IMR-90 (cell line): ENCODE measurements at regions not wholly inside any gene's neighbourhood (a gene's known extent, or its start where the extent isn't known, plus 50 kb on each side); places are given as distances from the start of the nearest gene placed in this dataset.

Experiments used
- ATAC-seq: fragments of 200-7000 bp; cut with Tn5 transposase; 2 replicates; pipeline ENCODE4 v1.9.1; 2020; ENCODE audit warnings: low read depth, mild to moderate bottlenecking, moderate library complexity
- BruUV-seq: library from RNA; stranded (reverse); fragments of 400-500 nt; replicated peaks from 2 replicates; lab custom pipeline; 2021; lab: Mats Ljungman, UMichigan
- CTCF ChIA-PET: fragments of 300-600 bp; formaldehyde crosslinking; extraction: SDS; loops from one replicate; lab custom pipeline; 2021; ENCODE audit warnings: antibody characterized with exemption; lab: Yijun Ruan, JAX
- POLR2A ChIA-PET: fragments of 300-600 bp; sonication (Branson Sonifier 250); formaldehyde crosslinking; loops from one replicate; lab custom pipeline; 2022; ENCODE audit warnings: antibody characterized with exemption; ENCODE audit not compliant: unreplicated experiment; lab: Charles Lee
- DNase-seq: peaks from one replicate; pipeline ENCODE4 v3.0.0; 2013
- H2AFZ ChIP-seq: replicated peaks from 2 replicates; pipeline ENCODE3; 2013; ENCODE audit warnings: low read length, mild to moderate bottlenecking; ENCODE audit not compliant: poor library complexity
- H2AK5ac ChIP-seq: 2 replicates; pipeline ENCODE4 v1.6.1; 2013; ENCODE audit warnings: low read depth, low read length, inconsistent platforms
- H2AK9ac ChIP-seq: replicated peaks from 2 replicates; pipeline ENCODE3; 2013; ENCODE audit warnings: mild to moderate bottlenecking, low read depth, low read length, moderate library complexity; ENCODE audit not compliant: poor library complexity
- H2BK120ac ChIP-seq: 2 replicates; pipeline ENCODE4 v1.6.1; 2013; ENCODE audit warnings: low read depth, low read length, inconsistent platforms
- H2BK15ac ChIP-seq: 3 replicates; pipeline ENCODE4 v1.6.1; 2013; ENCODE audit warnings: low read depth, low read length, inconsistent platforms
- H2BK20ac ChIP-seq: 2 replicates; pipeline ENCODE4 v1.6.1; 2013; ENCODE audit warnings: low read depth, mild to moderate bottlenecking, inconsistent platforms, low read length, moderate library complexity
- H2BK5ac ChIP-seq: 2 replicates; pipeline ENCODE4 v1.6.1; 2013; ENCODE audit warnings: mild to moderate bottlenecking, low read depth, low read length, inconsistent platforms; ENCODE audit not compliant: poor library complexity, severe bottlenecking
- H3K14ac ChIP-seq: replicated peaks from 2 replicates; pipeline ENCODE4 v1.6.1; 2013; ENCODE audit warnings: low read depth, low read length, inconsistent platforms
- H3K18ac ChIP-seq: 2 replicates; pipeline ENCODE4 v1.6.1; 2013; ENCODE audit warnings: low read depth, low read length, control low read depth
- H3K23ac ChIP-seq: 2 replicates; pipeline ENCODE4 v1.6.1; 2013; ENCODE audit warnings: low read depth, low read length, inconsistent platforms
- H3K27ac ChIP-seq: 2 replicates; pipeline ENCODE4 v1.5.1; 2013; ENCODE audit warnings: mild to moderate bottlenecking, control low read depth, low read length; ENCODE audit not compliant: insufficient read depth
- H3K27me3 ChIP-seq: 2 replicates; pipeline ENCODE4 v1.6.1; 2013; ENCODE audit warnings: low read length; ENCODE audit not compliant: control insufficient read depth, insufficient read depth
- H3K36me3 ChIP-seq: 2 replicates; pipeline ENCODE4 v1.6.1; 2013; ENCODE audit warnings: low read length, mixed read lengths; ENCODE audit not compliant: control insufficient read depth, insufficient read depth
- H3K4ac ChIP-seq: 2 replicates; pipeline ENCODE4 v1.6.1; 2013; ENCODE audit warnings: low read depth, low read length, inconsistent platforms
- H3K4me1 ChIP-seq: 2 replicates; pipeline ENCODE4 v1.6.1; 2013; ENCODE audit warnings: low read length, mixed read lengths; ENCODE audit not compliant: control insufficient read depth, insufficient read depth
- H3K4me2 ChIP-seq: 2 replicates; pipeline ENCODE4 v1.6.1; 2013; ENCODE audit warnings: low read depth, mild to moderate bottlenecking, control low read depth, low read length, moderate library complexity
- H3K4me3 ChIP-seq: 2 replicates; pipeline ENCODE4 v1.5.1; 2013; ENCODE audit warnings: low read depth, mild to moderate bottlenecking, control low read depth, low read length, moderate library complexity; ENCODE audit not compliant: insufficient read depth
- H3K56ac ChIP-seq: 2 replicates; pipeline ENCODE4 v1.6.1; 2013; ENCODE audit warnings: low read length, inconsistent platforms; ENCODE audit not compliant: insufficient read depth; ENCODE audit errors: extremely low read depth
- H3K79me1 ChIP-seq, 2 experiments: 2 replicates each; pipeline ENCODE4 v1.6.1; 2013; ENCODE audit warnings: low read length in 2 of 2, inconsistent platforms in 1 of 2, low read depth in 1 of 2
- H3K9ac ChIP-seq: 2 replicates; pipeline ENCODE4 v1.6.1; 2013; ENCODE audit warnings: low read depth, low read length, control low read depth
- H3K9me1 ChIP-seq: 2 replicates; pipeline ENCODE4 v1.6.1; 2013; ENCODE audit warnings: low read length, inconsistent platforms; ENCODE audit not compliant: insufficient read depth
- H3K9me3 ChIP-seq: 2 replicates; pipeline ENCODE4 v1.6.1; 2013; ENCODE audit warnings: low read length; ENCODE audit not compliant: control insufficient read depth, insufficient read depth
- H4K20me1 ChIP-seq: 2 replicates; pipeline ENCODE4 v1.6.1; 2013; ENCODE audit warnings: low read length, inconsistent platforms; ENCODE audit not compliant: insufficient read depth
- H4K5ac ChIP-seq: 2 replicates; pipeline ENCODE4 v1.6.1; 2013; ENCODE audit warnings: mild to moderate bottlenecking, low read depth, low read length, control low read depth
- H4K8ac ChIP-seq, 2 experiments: 2 replicates each; pipeline ENCODE4 v1.6.1; 2013; ENCODE audit warnings: low read depth in 2 of 2, low read length in 2 of 2, control low read depth in 1 of 2, inconsistent platforms in 1 of 2
- H4K91ac ChIP-seq: 2 replicates; pipeline ENCODE4 v1.6.1; 2013; ENCODE audit warnings: low read depth, low read length, inconsistent platforms; ENCODE audit not compliant: insufficient read depth
- BHLHE40 ChIP-seq: fragments of 150-350 bp; IDR thresholded peaks from 2 replicates; pipeline ENCODE4 v1.6.1; 2016; ENCODE audit warnings: mild to moderate bottlenecking, low read depth, low read length
- CEBPB ChIP-seq: IDR thresholded peaks from 2 replicates; pipeline ENCODE4 v1.6.1; 2012; ENCODE audit warnings: low read depth, low read length, improper control_type of control experiment
- CHD1 ChIP-seq: IDR thresholded peaks from 2 replicates; pipeline ENCODE4 v1.6.1; 2012; ENCODE audit warnings: low read depth, low read length, improper control_type of control experiment
- CTCF ChIP-seq: conservative IDR thresholded peaks from 2 replicates; pipeline ENCODE4 v1.5.1; 2012; ENCODE audit warnings: mild to moderate bottlenecking, low read depth, low read length, improper control_type of control experiment
- ELK1 ChIP-seq: fragments of 150-350 bp; IDR thresholded peaks from 2 replicates; pipeline ENCODE4 v1.6.1; 2016; ENCODE audit warnings: low read depth, mild to moderate bottlenecking, low read length, moderate library complexity, borderline replicate concordance
- FOS ChIP-seq: fragments of 150-350 bp; IDR thresholded peaks from 2 replicates; pipeline ENCODE4 v1.6.1; 2016; ENCODE audit warnings: low read depth, low read length
- MAFK ChIP-seq: IDR thresholded peaks from 2 replicates; pipeline ENCODE4 v1.6.1; 2012; ENCODE audit warnings: low read depth, low read length, improper control_type of control experiment
- MAZ ChIP-seq: IDR thresholded peaks from 2 replicates; pipeline ENCODE4 v1.6.1; 2012; ENCODE audit warnings: low read depth, mild to moderate bottlenecking, low read length, improper control_type of control experiment, moderate library complexity, borderline replicate concordance
- MXI1 ChIP-seq: IDR thresholded peaks from 2 replicates; pipeline ENCODE4 v1.6.1; 2012; ENCODE audit warnings: low read depth, mild to moderate bottlenecking, low read length, moderate library complexity, borderline replicate concordance
- NFE2L2 ChIP-seq: fragments of 150-350 bp; IDR thresholded peaks from 2 replicates; pipeline ENCODE4 v1.6.1; 2016; ENCODE audit warnings: low read depth, mild to moderate bottlenecking, low read length
- POLR2A ChIP-seq: IDR thresholded peaks from 2 replicates; pipeline ENCODE4 v1.6.1; 2012; ENCODE audit warnings: mild to moderate bottlenecking, low read depth, low read length
- RAD21 ChIP-seq: IDR thresholded peaks from 2 replicates; pipeline ENCODE4 v1.6.1; 2012; ENCODE audit warnings: low read length, improper control_type of control experiment
- RCOR1 ChIP-seq: IDR thresholded peaks from 2 replicates; pipeline ENCODE4 v1.6.1; 2012; ENCODE audit warnings: mild to moderate bottlenecking, low read length, improper control_type of control experiment; ENCODE audit not compliant: insufficient replicate concordance
- RFX5 ChIP-seq: IDR thresholded peaks from 2 replicates; pipeline ENCODE4 v1.8.0; 2012; ENCODE audit warnings: low read depth, mild to moderate bottlenecking, low read length, moderate library complexity
- SMC3 ChIP-seq: fragments of 150-350 bp; IDR thresholded peaks from 2 replicates; pipeline ENCODE4 v1.6.1; 2016; ENCODE audit warnings: low read depth, mild to moderate bottlenecking, antibody characterized with exemption, low read length, moderate library complexity
- WGBS, 2 experiments: methylation state at CpG; one replicate each; pipeline versions ENCODE4 v1.1.5 to v1.1.7; 2013; ENCODE audit warnings: missing lambda C conversion rate in 2 of 2; ENCODE audit not compliant: insufficient read length in 1 of 2; ENCODE audit errors: extremely low coverage in 2 of 2; 5-methylcytosine and 5-hydroxymethylcytosine counted together
- dilution Hi-C: fragments of 300-500 bp; cut with HindIII; formaldehyde crosslinking; loops from one replicate; pipeline ENCODE4 v1.14.3; 2018; ENCODE audit warnings: low sequenced_read_pairs; ENCODE audit not compliant: unreplicated experiment
- in situ Hi-C: fragments of 300-500 bp; cut with MboI; formaldehyde crosslinking; loops from 3 replicates; pipeline ENCODE4 v1.14.3; 2019; ENCODE audit warnings: low sequenced_read_pairs, inconsistent platforms, mixed read lengths
- intact Hi-C: fragments of 100-400 bp; cut with micrococcal nuclease; formaldehyde crosslinking; loops from 2 replicates; pipeline ENCODE4 v1.10.0; 2022
- TF ChIP-seq, protein P1 (sequence below): fragments of 150-350 bp; IDR thresholded peaks from 2 replicates; pipeline ENCODE4 v1.6.1; 2017; ENCODE audit warnings: mild to moderate bottlenecking, antibody characterized with exemption, low read length, low read depth

DNA sequence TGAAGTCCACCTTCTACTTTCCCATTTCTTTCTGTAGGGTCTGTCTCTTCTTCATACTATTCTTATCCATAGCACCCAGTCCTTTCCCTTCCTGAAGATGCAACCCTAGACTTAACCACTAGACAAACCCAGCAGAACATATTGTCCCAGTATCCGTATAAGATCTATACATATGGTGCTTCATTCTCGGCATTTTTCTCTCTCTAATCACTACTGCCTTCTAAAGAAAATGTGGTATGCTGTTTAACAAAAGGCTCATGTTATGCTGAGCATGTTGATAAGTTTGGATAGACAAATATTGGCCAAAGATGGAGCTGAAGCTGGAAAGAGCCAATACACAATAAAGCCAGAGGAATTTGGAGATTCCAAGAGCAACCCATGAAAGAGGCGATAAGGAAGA, 212.6 kb downstream of the MAFB start:
- Histone ChIP-seq H3K18ac (no peak overlapping the region), H3K4me3 (no peak overlapping the region), H3K4ac (no peak overlapping the region), H3K14ac (no peak overlapping the region), H4K91ac (no peak overlapping the region), H4K20me1 (no peaks in the 10 kb centered on the region), H4K8ac (no peak overlapping the region), H2BK120ac (no peak overlapping the region), H3K36me3 (no peaks in the 10 kb centered on the region), H3K9me3 (no peaks in the 10 kb centered on the region), H3K23ac (no peak overlapping the region), H2AK5ac (no peak overlapping the region), H3K27ac (no peak overlapping the region), H3K56ac (no peak overlapping the region), H3K4me1 (no peaks in the 10 kb centered on the region), H2AFZ (no peak overlapping the region), H3K79me1 (no peaks in the 10 kb centered on the region), H4K5ac (no peak overlapping the region), H2AK9ac (no peak overlapping the region), H2BK5ac (no peak overlapping the region), H3K9ac (no peak overlapping the region), H2BK15ac (no peak overlapping the region), H3K4me2 (no peak overlapping the region), H3K27me3 (no peaks in the 10 kb centered on the region), H2BK20ac (no peak overlapping the region), H3K9me1 (no peaks in the 10 kb centered on the region)
- dilution Hi-C loops, result no loop called here
- TF ChIP-seq CHD1 (no peak), RFX5 (no peak), POLR2A (no peak), MAFK (no peak), SMC3 (no peak), RCOR1 (no peak), BHLHE40 (no peak), MAZ (no peak), ELK1 (no peak), CEBPB (no peak), NFE2L2 (no peak), FOS (no peak), MXI1 (no peak), RAD21 (no peak), CTCF (no peak)
- TF ChIP-seq, protein P1, sequence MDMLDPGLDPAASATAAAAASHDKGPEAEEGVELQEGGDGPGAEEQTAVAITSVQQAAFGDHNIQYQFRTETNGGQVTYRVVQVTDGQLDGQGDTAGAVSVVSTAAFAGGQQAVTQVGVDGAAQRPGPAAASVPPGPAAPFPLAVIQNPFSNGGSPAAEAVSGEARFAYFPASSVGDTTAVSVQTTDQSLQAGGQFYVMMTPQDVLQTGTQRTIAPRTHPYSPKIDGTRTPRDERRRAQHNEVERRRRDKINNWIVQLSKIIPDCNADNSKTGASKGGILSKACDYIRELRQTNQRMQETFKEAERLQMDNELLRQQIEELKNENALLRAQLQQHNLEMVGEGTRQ, result no peak
- WGBS, 2 experiments, result no CpG with 5 or more reads among the region's 3 CpGs
- DNase-seq, result no peak
- POLR2A ChIA-PET, result no interaction called here
- ATAC-seq, result no peak
- BruUV-seq, result no TSS peak
- intact Hi-C loops, result no loop called here
- CTCF ChIA-PET, result no interaction called here
- in situ Hi-C loops, result no loop called here
